GM18505 (cell line): ENCODE measurements at regions not wholly inside any gene's neighbourhood (a gene's known extent, or its start where the extent isn't known, plus 50 kb on each side); places are given as distances from the start of the nearest gene placed in this dataset.
"Not testable (repeated sequence)": the region's sequence is repeated elsewhere in the genome, so short reads cannot be mapped to it uniquely, and the experiment has no call there.

Experiments used
- ATAC-seq: cut with Tn5 transposase; IDR thresholded peaks from one replicate; pipeline ENCODE4 v1.9.1; 2021; ENCODE audit not compliant: unreplicated experiment
- POLR2A ChIP-seq: IDR thresholded peaks from 4 replicates; pipeline ENCODE4 v1.6.1; 2011; ENCODE audit warnings: borderline replicate concordance; ENCODE audit not compliant: insufficient read depth, insufficient read length; ENCODE audit errors: extremely low read depth

GRCh38 chr2:13481201-13481600 lies 764.5 kb downstream of the TRIB2 start:
- TF ChIP-seq POLR2A = no peak
- no peak for ATAC-seq

- ATAC-seq = no peak
- TF ChIP-seq POLR2A = no peak
Measured at GRCh38 chr2:13485256-13485655, 768.5 kb downstream of the TRIB2 start.

GRCh38 chr2:13488965-13489364 lies 772.2 kb downstream of the TRIB2 start:
- ATAC-seq = no peak

GRCh38 chr2:13492262-13492661 lies 775.5 kb downstream of the TRIB2 start:
- no peak for ATAC-seq
- no peak for TF ChIP-seq POLR2A

More at GRCh38 chr2:13488965-13489364, 772.2 kb downstream of the TRIB2 start:
- TF ChIP-seq POLR2A = no peak

- TF ChIP-seq POLR2A = no peak
- no peak for ATAC-seq
Measured at GRCh38 chr2:13495051-13495450, 778.3 kb downstream of the TRIB2 start.

GRCh38 chr2:13504808-13505207 lies 788.1 kb downstream of the TRIB2 start:
- TF ChIP-seq POLR2A = no peak
- peak; percentile 71 for ATAC-seq

- ATAC-seq = no peak
- no peak for TF ChIP-seq POLR2A
Measured at GRCh38 chr2:13508671-13509070, 791.9 kb downstream of the TRIB2 start.

- ATAC-seq = no peak
- no peak for TF ChIP-seq POLR2A
Measured at GRCh38 chr2:13515254-13515653, 798.5 kb downstream of the TRIB2 start.

GRCh38 chr2:13522096-13522495 lies 805.4 kb downstream of the TRIB2 start:
- ATAC-seq = no peak
- no peak for TF ChIP-seq POLR2A

- no peak for TF ChIP-seq POLR2A
- peak; percentile 95 for ATAC-seq
Measured at GRCh38 chr2:13522917-13523821, 806.4 kb downstream of the TRIB2 start.

GRCh38 chr2:13524492-13524891 lies 807.8 kb downstream of the TRIB2 start:
- ATAC-seq = no peak
- no peak for TF ChIP-seq POLR2A

- not testable (repeated sequence) for ATAC-seq
Measured at GRCh38 chr2:13531735-13532410, 815.1 kb downstream of the TRIB2 start.

GRCh38 chr2:13532781-13533523 lies 816.2 kb downstream of the TRIB2 start:
- ATAC-seq = not testable (repeated sequence)
